ENCODE measurements at regions not wholly inside any gene's neighbourhood (a gene's known extent, or its start where the extent isn't known, plus 50 kb on each side); places are given as distances from the start of the nearest gene placed in this dataset.

- Histone ChIP-seq H3K4me3 (replicated peaks in 1 of 3; ENCODE audit: insufficient read depth in 1 of 3, low read depth in 2 of 3, low read length in 3 of 3) (no peak overlapping the region), H3K79me2 (ENCODE audit: insufficient read depth, low read length) (no peaks in the 10 kb centered on the region), H4K20me1 (ENCODE audit: insufficient read depth, low read length) (no peaks in the 10 kb centered on the region), H2AFZ (ENCODE audit: low read length) (no peak overlapping the region), H3K4me2 (ENCODE audit: low read depth, low read length) (no peak overlapping the region), H3K9ac (ENCODE audit: insufficient read depth, low read depth, low read length) (no peak overlapping the region), H3K27me3 (ENCODE audit: control insufficient read depth in 1 of 2, insufficient read depth in 2 of 2, low read length in 2 of 2) (no peaks in the 10 kb centered on the region), H3K4me1 (ENCODE audit: insufficient read depth, low read length) (no peaks in the 10 kb centered on the region), H3K27ac (ENCODE audit: extremely low read length, insufficient read depth, low read length) (no peak overlapping the region), H3K9me3 (ENCODE audit: low read length) (peaks cover 21% of the 10 kb centered on the region), H3K36me3 (replicated peaks in 1 of 2; ENCODE audit: control insufficient read depth in 1 of 2, insufficient read depth in 2 of 2, low read length in 2 of 2) (no peaks in the 10 kb centered on the region)
- in situ Hi-C loops (cut with HindIII; ENCODE audit: extremely low pct_ligation_motif_present, low pct_unique_long_range_greater_than_20kb): no loop called here
- TF ChIP-seq DMAP1 (CRISPR knock-in tag; IDR thresholded peaks at IDR 0.05) (no peak), GFI1 (CRISPR knock-in tag; IDR thresholded peaks at IDR 0.05; ENCODE audit: borderline replicate concordance) (no peak), RBAK (CRISPR knock-in tag; IDR thresholded peaks at IDR 0.05) (no peak), ZSCAN5A (CRISPR knock-in tag; IDR thresholded peaks at IDR 0.05; ENCODE audit: borderline replicate concordance) (no peak), SMYD3 (CRISPR knock-in tag; IDR thresholded peaks at IDR 0.05) (no peak)
- no TSS peak for BruUV-seq (replicated peaks)
- ChIA-PET POLR2A (no interaction called here), CTCF (ENCODE audit: low intra/inter-chr PET ratio, low total read pairs) (no interaction called here)
- ATAC-seq: no peak
- no peak for FAIRE-seq
- intact Hi-C loops (cut with micrococcal nuclease; ENCODE audit: unreplicated experiment): no loop called here
- WGBS (ENCODE audit: low lambda C conversion rate): 39% methylated on average over 2 of the region's 2 CpGs
- no peak for DNase-seq (ENCODE audit: low spot score)
These were observed 719.6 kb upstream of the NR2F2 start for GRCh38 chr15:95610945-95611344.

- H3K4me2 ChIP-seq (ENCODE audit: low read depth, low read length): no peak overlapping the region
- ChIA-PET POLR2A (no interaction called here), CTCF (ENCODE audit: low intra/inter-chr PET ratio, low total read pairs) (no interaction called here)
- no peak overlapping the region for H2AFZ ChIP-seq (ENCODE audit: low read length)
- no peaks in the 10 kb centered on the region for H3K36me3 ChIP-seq (replicated peaks in 1 of 2; ENCODE audit: control insufficient read depth in 1 of 2, insufficient read depth in 2 of 2, low read length in 2 of 2)
- H3K27me3 ChIP-seq (ENCODE audit: control insufficient read depth in 1 of 2, insufficient read depth in 2 of 2, low read length in 2 of 2): no peaks in the 10 kb centered on the region
- BruUV-seq (replicated peaks): no TSS peak
- peaks cover 46% of the 10 kb centered on the region for H3K9me3 ChIP-seq (ENCODE audit: low read length)
- ATAC-seq: no peak
- intact Hi-C loops (cut with micrococcal nuclease; ENCODE audit: unreplicated experiment): no loop called here
- H3K4me1 ChIP-seq (ENCODE audit: insufficient read depth, low read length): no peaks in the 10 kb centered on the region
- no peak for FAIRE-seq
- no peak overlapping the region for H3K27ac ChIP-seq (ENCODE audit: extremely low read length, insufficient read depth, low read length)
- in situ Hi-C loops (cut with HindIII; ENCODE audit: extremely low pct_ligation_motif_present, low pct_unique_long_range_greater_than_20kb): no loop called here
- H4K20me1 ChIP-seq (ENCODE audit: insufficient read depth, low read length): no peaks in the 10 kb centered on the region
- 0% methylated on average over 3 of the region's 3 CpGs for WGBS (ENCODE audit: low lambda C conversion rate)
- no peak for DNase-seq (ENCODE audit: low spot score)
- H3K9ac ChIP-seq (ENCODE audit: insufficient read depth, low read depth, low read length): no peak overlapping the region
- TF ChIP-seq HNF4A (CRISPR knock-in tag; IDR thresholded peaks at IDR 0.05): no peak
- no peak for TF ChIP-seq ELK4 (CRISPR knock-in tag; IDR thresholded peaks at IDR 0.05; ENCODE audit: borderline replicate concordance)
- TF ChIP-seq ZNF790 (CRISPR knock-in tag; IDR thresholded peaks at IDR 0.05; ENCODE audit: borderline replicate concordance): no peak
- no peak for TF ChIP-seq PRDM10 (CRISPR knock-in tag; IDR thresholded peaks at IDR 0.05; ENCODE audit: low read depth)
- H3K4me3 ChIP-seq (replicated peaks in 1 of 3; ENCODE audit: insufficient read depth in 1 of 3, low read depth in 2 of 3, low read length in 3 of 3): no peak overlapping the region
- H3K79me2 ChIP-seq (ENCODE audit: insufficient read depth, low read length): no peaks in the 10 kb centered on the region
These were observed 715.1 kb upstream of the NR2F2 start for GRCh38 chr15:95615436-95615835.
